ENCODE measurements at regions not wholly inside any gene's neighbourhood (a gene's known extent, or its start where the extent isn't known, plus 50 kb on each side); places are given as distances from the start of the nearest gene placed in this dataset.

DNA sequence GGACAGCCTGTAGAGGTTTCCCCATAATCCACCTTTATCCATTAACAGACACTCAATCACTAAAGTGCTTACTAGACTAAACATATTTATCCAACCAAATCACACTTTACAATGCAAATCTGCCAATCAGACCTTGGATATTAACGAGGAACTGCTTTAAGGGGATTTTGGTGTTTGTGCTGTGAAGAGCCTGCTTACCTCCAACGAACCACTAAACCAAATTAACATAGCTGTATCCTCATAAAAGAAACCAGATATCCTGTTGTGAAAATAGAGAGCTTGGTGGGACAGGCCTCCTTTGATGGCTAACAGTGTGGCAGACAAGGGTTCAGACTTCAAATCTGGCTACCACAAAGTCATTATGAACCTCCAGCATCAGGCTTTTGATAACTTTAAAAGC, 252.6 kb upstream of the HAND2 start:
- Histone ChIP-seq H4K20me1 (replicated peaks; ENCODE audit: control insufficient read depth, insufficient read depth, low read length) (no peaks in the 10 kb centered on the region), H2AFZ (ENCODE audit: low read depth, low read length) (no peak overlapping the region), H3K36me3 (ENCODE audit: control insufficient read depth, insufficient read depth, low read length) (no peaks in the 10 kb centered on the region), H3K27me3 (ENCODE audit: control insufficient read depth in 2 of 2, insufficient read depth in 2 of 2, low read length in 2 of 2) (no peaks in the 10 kb centered on the region), H3K9ac (ENCODE audit: insufficient read depth in 1 of 2, low read depth in 2 of 2, low read length in 2 of 2) (no peak overlapping the region), H3K27ac (ENCODE audit: extremely low read depth, low read depth, low read length) (no peak overlapping the region), H3K4me2 (ENCODE audit: insufficient read depth, low read length) (no peak overlapping the region), H3K4me3 (no peak overlapping the region), H3K4me1 (replicated peaks in 1 of 2; ENCODE audit: control insufficient read depth in 2 of 2, insufficient read depth in 2 of 2, low read length in 2 of 2) (no peaks in the 10 kb centered on the region), H3K9me3 (replicated peaks; ENCODE audit: control insufficient read depth, insufficient read depth, low read depth, low read length) (no peaks in the 10 kb centered on the region), H3K79me2 (ENCODE audit: control insufficient read depth, insufficient read depth, low read length) (no peaks in the 10 kb centered on the region), H3K9me1 (ENCODE audit: control insufficient read depth, insufficient read depth, low read length) (no peaks in the 10 kb centered on the region)
- DNase-seq (ENCODE audit: extremely low read depth in 1 of 4, low spot score in 3 of 4) (no peak), ATAC-seq (no peak), FAIRE-seq (no peak)
- in situ Hi-C loops (cut with MboI): no loop called here
- ChIA-PET CTCF (ENCODE audit: low intra/inter-chr PET ratio) (no interaction called here), POLR2A (no interaction called here)
- WGBS (ENCODE audit: insufficient coverage, low coverage, missing lambda C conversion rate): 0% methylated on average over 2 of the region's 2 CpGs
- intact Hi-C loops (cut with micrococcal nuclease): no loop called here
- BruUV-seq (replicated peaks): no TSS peak
- TF ChIP-seq HSF4 (CRISPR knock-in tag; IDR thresholded peaks at IDR 0.05; ENCODE audit: borderline replicate concordance) (no peak), ZNF766 (CRISPR knock-in tag; conservative IDR thresholded peaks at IDR 0.05) (no peak), FOXP4 (CRISPR knock-in tag; IDR thresholded peaks at IDR 0.05; ENCODE audit: borderline replicate concordance) (no peak), SMAD1 (IDR thresholded peaks at IDR 0.05; ENCODE audit: low read depth, low read length, partially characterized antibody) (no peak), ZFP1 (CRISPR knock-in tag; IDR thresholded peaks at IDR 0.05) (no peak), PHF21A (IDR thresholded peaks at IDR 0.05; ENCODE audit: borderline replicate concordance, low read depth) (no peak), BDP1 (IDR thresholded peaks at IDR 0.05; ENCODE audit: insufficient read depth, insufficient read length) (no peak), STAT6 (CRISPR knock-in tag; IDR thresholded peaks at IDR 0.05) (no peak)
- TF ChIP-seq, protein P1, sequence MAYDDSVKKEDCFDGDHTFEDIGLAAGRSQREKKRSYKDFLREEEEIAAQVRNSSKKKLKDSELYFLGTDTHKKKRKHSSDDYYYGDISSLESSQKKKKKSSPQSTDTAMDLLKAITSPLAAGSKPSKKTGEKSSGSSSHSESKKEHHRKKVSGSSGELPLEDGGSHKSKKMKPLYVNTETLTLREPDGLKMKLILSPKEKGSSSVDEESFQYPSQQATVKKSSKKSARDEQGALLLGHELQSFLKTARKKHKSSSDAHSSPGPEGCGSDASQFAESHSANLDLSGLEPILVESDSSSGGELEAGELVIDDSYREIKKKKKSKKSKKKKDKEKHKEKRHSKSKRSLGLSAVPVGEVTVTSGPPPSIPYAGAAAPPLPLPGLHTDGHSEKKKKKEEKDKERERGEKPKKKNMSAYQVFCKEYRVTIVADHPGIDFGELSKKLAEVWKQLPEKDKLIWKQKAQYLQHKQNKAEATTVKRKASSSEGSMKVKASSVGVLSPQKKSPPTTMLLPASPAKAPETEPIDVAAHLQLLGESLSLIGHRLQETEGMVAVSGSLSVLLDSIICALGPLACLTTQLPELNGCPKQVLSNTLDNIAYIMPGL (CRISPR knock-in tag; IDR thresholded peaks at IDR 0.05): no peak
- TF ChIP-seq, protein P2, sequence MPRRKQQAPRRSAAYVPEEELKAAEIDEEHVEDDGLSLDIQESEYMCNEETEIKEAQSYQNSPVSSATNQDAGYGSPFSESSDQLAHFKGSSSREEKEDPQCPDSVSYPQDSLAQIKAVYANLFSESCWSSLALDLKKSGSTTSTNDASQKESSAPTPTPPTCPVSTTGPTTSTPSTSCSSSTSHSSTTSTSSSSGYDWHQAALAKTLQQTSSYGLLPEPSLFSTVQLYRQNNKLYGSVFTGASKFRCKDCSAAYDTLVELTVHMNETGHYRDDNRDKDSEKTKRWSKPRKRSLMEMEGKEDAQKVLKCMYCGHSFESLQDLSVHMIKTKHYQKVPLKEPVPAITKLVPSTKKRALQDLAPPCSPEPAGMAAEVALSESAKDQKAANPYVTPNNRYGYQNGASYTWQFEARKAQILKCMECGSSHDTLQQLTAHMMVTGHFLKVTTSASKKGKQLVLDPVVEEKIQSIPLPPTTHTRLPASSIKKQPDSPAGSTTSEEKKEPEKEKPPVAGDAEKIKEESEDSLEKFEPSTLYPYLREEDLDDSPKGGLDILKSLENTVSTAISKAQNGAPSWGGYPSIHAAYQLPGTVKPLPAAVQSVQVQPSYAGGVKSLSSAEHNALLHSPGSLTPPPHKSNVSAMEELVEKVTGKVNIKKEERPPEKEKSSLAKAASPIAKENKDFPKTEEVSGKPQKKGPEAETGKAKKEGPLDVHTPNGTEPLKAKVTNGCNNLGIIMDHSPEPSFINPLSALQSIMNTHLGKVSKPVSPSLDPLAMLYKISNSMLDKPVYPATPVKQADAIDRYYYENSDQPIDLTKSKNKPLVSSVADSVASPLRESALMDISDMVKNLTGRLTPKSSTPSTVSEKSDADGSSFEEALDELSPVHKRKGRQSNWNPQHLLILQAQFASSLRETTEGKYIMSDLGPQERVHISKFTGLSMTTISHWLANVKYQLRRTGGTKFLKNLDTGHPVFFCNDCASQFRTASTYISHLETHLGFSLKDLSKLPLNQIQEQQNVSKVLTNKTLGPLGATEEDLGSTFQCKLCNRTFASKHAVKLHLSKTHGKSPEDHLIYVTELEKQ (CRISPR knock-in tag; IDR thresholded peaks at IDR 0.05): no peak
- TF ChIP-seq, protein P3, sequence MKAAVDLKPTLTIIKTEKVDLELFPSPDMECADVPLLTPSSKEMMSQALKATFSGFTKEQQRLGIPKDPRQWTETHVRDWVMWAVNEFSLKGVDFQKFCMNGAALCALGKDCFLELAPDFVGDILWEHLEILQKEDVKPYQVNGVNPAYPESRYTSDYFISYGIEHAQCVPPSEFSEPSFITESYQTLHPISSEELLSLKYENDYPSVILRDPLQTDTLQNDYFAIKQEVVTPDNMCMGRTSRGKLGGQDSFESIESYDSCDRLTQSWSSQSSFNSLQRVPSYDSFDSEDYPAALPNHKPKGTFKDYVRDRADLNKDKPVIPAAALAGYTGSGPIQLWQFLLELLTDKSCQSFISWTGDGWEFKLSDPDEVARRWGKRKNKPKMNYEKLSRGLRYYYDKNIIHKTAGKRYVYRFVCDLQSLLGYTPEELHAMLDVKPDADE (conservative IDR thresholded peaks at IDR 0.05; ENCODE audit: control insufficient read depth, low read depth, low read length): no peak

All from K562 (cell line).